CD4-positive, alpha-beta T cell treated with Interleukin-17A for 1 hour (primary cell): ENCODE measurements at regions not wholly inside any gene's neighbourhood (a gene's known extent, or its start where the extent isn't known, plus 50 kb on each side); places are given as distances from the start of the nearest gene placed in this dataset.
"Not testable (repeated sequence)": the region's sequence is repeated elsewhere in the genome, so short reads cannot be mapped to it uniquely, and the experiment has no call there.

Experiments
- DNase-seq: peaks from one replicate; pipeline ENCODE4 v3.0.0-alpha.2; 2020

DNA sequence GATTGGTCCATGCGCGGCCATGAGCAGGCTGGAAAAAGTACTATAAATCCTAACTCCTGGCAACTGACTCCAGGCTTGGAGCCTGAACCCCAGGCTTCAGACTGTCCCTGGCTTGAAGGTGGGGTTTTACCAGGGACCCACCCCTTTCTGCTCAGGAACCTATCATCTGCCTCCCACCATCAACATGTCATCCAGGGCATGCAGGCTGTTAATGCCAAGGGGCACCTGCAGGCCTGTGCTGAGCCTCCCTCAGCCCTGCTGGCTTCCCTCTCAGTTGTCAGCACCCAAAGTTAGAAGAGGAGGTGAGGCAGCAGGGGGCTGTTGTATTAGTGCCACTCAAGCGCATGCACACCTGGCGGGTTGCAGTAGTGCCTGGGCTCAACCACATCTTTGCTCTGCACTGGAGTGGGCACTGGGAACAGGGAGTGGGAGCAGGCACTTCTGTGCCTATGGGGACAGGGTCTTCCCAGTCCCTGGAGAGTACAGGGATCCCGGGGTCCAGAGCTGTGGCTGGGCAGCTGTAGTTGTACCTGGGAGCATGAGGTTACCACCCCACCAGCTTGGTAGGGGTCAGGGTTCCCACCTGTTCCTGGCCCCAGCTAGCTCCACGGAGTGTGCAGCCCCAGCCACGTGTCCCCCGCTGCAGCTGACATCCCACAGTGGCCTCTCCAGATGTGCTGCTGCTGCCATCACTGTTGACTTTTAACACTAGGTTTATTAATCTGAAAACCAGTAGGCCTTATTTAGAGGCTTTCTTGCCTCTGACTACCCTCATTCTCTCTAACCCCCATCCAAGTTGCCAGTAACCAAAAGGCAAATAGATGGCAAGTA lies 306.2 kb upstream of the RIOK2 start:
- DNase-seq: no peak

DNA sequence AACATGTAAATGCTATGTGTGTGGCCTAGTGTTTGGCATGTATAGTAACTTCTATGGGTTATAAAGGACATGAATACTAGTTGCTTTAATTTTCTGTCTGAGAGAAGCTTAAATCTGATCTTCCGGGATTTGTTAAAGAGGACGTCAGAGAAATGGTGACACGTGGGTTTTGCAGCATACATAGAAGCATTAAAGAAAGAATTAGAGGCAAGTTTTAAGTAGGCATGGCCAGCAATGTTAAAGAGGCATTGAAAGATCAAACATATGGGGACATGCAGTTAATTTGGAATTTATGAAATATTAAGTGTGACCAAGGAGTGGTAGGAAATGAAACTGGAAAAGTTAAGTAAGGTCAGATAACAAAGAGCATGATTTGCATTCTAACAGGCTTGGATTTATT lies 311.4 kb upstream of the RIOK2 start:
- DNase-seq: no peak

DNA sequence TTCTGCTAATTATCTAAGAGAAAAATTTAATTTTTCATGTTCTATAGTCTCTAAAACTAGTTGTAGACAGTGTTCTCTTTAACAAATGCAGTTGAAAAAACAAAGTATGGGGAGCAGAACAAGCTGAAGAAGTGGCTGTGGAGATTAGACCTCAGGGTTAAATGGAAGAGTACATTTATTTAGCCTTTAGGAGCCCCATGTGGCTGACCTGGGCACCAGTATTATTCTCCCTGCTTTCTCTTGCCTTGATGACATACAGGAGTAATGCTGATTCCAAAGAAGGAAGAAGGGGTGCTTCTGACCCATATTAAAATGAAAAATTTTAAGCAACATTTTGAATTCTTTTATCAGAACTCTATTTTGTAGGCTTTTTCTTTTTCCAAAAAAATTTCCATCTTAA lies 312.3 kb upstream of the RIOK2 start:
- no peak for DNase-seq

DNA sequence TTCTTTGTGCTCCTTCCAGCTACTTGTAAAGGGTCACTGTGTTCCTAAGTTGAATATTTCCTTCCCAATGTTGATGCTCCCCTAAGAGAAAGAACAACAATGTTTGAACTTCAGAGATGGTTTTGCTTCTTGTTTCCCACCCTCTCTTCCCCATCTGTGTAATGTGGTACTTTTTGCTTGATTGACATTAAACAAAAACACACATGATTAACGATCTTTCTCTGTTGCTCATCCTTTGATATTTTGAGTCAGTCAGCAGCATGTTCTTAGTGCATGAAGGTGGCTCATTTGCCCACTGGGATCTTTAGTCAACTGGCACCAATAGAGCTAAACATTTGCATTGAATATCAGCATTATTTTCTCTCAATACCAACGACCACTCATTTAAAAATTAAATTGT lies 313.0 kb upstream of the RIOK2 start:
- no peak for DNase-seq

DNA sequence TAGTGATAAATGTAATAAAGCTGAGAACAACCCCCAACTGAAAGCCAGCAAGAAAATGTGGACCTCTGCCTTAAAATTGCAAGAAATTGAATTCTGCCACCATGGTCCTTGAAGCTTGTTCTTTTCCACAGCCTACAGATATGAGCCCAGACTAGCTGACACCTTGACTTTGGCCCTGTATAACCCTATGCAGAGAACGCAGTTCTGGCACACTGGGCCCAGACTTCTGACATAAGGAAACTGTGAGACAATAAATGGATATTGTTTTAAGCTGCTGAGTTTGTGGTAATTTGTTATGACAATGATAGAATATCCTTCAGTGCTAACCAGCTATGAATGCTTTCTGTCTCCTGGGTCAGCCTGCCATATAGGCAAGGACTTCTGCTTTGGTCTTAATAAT lies 315.6 kb upstream of the RIOK2 start:
- DNase-seq: no peak

DNA sequence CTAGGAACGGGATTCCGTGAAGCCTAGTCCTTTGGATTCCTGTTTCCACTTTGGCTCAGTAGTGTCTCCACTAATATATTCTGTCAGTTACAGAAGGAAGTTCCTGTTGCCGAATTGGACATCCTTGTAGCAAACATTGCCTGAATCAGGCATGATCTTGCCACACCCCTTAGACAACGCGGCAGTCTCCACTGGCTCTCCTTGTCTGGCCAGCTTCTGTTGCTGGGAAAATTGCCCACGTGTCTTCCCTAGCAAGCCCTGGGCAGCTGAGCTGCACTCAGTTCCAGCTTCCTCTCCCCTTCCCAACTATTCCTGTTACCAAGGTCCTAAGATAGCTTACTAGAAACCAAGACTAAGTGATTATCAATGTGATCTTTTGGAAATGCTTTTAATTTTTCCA lies 316.6 kb upstream of the RIOK2 start:
- DNase-seq: no peak

DNA sequence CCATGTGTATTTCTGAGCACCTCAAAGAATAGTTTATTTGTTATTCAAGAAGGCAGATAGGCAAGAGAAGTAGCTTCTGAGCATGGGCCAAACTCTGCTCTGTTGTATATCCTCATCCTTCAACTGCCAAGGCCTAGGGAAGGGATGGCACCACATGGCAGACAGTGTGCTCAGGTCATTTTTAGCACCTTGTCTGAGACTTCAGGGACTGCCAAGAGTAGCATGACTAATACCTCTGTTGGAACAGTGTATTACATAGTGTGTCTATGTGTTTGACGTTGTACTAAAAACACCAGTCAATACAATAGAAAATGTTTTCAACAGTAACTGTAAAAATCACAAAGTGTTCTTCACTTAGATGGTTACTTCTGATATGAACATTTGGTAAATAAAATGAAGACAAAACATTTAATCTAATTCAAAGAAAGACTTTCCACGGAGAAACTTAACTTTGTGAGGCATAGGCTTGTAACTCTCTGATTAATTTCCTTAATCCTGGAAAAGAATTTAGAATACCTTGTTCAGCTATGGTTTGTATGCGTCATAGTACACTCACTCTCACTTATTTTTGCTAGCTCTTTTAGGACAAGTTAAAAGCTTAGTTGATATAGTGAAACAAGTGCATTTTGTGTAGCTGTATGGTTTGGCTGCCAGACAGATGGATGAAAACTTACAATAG lies 318.4 kb upstream of the RIOK2 start:
- DNase-seq: no peak

DNA sequence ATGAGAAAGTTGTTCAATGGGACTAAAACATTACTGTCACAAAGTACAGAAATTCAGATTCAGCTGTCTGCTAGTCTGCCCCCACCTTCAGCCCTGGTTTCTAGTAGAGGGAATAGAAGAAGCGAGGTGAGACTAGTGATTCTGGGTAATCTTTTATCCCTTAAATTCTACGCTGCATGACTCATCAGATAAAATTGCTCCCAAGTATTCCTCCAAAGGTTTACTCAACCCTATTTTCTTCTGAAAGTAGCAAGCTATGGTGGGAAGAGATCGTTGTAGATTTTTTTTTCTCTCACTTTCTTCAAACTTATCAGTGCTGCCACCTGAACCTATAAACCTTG lies 318.9 kb upstream of the RIOK2 start:
- DNase-seq: no peak

DNA sequence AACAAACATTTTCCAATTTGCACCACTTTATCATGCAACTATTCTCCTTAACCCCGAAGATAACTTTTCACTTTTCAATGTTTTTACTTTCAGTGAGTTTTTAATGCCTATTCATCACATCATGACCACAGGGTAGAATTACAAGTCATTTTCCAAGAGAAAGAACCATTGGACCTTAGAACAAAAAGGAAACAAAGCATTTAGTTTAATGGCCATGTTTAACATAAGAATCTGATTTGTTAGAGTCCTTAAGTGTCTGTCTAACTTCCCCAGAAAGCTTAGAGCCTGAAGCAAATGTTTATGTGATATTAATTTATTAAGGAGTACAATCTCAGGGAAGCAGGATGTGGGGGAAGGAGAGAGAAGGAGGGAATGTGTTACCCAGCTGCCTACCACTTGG lies 325.8 kb upstream of the RIOK2 start:
- no peak for DNase-seq

DNA sequence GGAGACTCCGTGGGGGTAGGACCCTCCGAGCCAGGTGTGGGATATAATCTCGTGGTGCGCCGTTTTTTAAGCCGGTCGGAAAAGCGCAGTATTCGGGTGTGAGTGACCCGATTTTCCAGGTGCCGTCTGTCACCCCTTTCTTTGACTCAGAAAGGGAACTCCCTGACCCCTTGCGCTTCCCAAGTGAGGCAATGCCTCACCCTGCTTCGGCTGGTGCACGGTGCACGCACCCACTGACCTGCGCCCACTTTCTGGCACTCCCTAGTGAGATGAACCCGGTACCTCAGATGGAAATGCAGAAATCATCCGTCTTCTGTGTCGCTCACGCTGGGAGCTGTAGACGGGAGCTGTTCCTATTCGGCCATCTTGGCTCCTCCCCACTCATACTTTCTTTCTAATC lies 336.5 kb upstream of the RIOK2 start:
- not testable (repeated sequence) for DNase-seq

DNA sequence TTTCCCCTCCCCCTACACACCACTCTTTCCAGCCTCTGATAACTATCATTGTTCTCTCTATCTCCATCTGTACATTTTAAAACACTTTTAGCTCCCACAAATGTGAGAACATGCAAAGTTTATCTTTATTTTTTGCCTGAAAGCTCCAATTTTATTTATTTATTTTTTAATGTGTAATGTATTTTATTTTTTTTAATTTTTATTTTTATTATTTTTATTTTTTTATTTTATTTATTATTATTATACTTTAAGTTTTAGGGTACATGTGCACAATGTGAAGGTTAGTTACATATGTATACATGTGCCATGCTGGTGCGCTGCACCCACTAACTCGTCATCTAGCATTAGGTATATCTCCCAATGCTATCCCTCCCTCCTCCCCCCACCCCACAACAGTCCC lies 340.3 kb upstream of the RIOK2 start:
- DNase-seq: not testable (repeated sequence)

DNA sequence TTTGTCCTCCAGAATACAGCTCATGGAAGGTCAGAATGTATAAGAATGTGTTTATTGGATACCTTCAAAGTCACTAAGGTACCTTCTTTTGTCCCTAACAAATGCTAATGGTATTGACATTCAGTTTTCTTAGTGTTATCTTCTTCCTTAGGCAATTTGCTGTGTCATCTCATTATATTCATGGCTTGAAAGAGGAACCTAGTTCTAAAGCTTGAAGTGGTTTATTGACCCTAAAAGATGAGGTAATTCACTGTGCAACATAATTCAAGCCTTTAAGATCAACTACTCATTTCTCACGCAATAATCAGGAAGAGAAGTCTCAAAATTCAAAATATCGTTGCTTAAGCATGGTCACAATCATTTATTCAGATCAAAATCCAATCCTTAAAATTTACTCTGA lies 342.7 kb upstream of the RIOK2 start:
- no peak for DNase-seq

DNA sequence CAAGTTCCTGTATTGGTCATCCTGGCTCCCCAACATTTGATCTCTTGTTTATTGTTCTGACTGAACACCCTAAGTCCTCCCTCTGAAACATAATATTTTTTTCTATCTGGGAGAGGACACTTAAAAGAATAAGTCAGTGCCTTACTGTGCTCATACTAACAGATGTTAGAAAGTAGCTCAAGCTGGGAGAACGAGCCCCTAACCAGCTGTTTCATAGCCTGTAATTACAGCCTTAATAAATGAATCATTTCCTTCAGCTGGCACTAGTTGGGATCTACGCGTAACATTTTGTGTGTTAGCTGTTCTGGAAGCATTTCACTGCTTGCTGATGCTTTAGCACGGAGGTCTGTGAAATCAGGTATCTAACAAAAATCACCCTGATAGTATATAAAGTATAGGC lies 345.9 kb upstream of the RIOK2 start:
- DNase-seq: no peak

DNA sequence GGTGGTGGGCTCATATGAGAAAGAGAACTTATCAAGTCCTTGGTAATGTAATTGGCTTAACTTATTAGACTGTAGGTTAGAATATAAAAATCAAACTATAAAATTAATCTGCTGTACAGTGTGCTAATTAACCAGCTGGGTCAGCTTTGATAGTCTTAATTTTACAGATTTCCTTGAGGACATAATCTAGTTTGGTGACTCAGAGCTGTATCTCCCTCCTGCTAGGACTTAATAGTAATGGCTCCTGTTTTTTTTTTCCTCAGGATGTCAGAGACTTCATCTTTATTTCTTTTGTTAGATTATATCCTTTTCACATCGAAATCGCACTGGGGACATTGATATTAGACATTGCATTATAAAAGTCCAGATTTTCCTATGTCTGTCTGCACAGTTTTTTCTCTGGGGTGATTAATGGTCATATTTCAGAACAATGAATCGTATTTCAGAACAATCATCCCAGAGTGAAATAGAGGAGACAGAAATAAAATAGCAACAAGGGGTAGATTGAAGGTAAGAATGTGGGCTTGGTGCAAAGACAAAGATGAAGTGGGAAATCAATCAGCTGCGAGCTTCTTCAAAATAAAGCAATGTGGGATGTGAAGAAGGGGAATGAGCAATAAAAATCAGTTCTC lies 346.4 kb upstream of the RIOK2 start:
- DNase-seq: no peak

DNA sequence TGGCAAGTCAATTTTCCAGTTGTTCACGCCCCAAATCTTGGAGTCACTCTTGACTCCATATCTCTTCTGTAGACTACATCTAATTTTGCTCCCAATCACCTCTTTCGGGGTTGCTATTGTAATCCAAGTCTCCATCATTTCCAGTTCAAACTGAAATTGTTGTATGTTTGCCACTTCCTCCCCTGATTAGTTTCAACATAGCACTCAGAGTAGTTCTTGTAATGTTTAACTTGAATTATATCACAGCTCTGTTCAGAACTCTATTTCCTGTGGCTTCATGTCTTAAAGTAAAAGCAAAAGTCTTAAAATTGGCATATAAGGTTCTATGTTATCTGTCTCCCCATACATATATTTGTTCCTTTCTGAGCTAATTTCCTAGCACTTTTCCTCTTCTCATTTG lies 348.5 kb upstream of the RIOK2 start:
- DNase-seq: no peak

DNA sequence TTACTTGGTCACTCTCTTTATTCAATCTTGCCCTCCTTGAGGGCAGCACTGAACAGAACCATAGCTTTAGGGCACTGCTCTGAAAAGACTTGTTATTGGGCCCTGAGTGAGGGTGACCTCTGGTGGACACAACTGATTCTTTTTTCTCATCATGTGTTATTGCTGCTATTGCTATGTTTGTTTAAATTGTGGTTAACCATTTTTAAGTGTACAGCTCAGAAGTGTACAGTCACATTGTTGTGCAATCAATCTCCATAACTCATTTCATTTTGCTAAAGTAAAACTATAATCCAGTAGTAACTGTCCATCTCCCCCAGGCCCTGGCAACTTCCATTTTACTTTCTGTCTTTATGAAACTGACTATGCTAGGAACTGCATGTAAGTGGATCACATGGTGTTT lies 351.1 kb upstream of the RIOK2 start:
- DNase-seq: peak; percentile 10

DNA sequence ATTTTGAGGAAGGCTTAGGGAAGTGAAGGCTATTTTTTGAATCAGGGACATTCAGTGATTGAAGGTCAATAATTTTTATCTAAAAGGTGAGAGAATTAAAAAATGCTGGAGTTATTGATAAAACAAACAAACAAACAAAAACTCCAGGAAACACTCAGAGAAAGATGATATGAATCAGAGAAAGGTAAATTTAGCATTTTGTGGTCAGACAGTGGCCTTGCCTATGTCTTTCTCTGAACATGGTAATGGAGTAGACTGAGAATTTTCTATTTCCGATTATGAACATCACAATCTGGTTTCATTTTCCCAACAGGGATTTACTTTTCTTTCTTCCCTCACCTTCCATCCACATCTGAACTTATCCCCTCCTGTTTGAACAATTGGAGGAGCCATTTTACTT lies 353.6 kb upstream of the RIOK2 start:
- DNase-seq: no peak

DNA sequence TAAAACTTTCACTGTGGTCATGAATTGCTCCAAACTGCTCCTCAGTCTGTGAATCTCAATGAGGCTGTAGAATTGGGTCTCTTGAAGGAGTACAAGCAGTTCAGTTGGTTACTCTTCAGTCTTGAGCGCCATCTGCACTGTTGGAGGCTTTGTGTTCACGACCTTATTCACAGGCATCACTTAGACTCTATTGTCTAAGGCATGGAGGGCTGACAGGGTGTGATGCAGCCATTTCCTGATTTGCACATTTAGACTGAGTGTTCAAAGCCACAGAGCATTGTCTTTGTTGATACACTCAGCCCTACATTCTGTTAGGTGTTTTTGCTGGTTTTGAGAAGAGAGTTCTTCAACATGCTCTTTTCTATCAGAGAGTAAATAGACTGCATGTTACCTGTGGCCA lies 355.9 kb upstream of the RIOK2 start:
- no peak for DNase-seq

DNA sequence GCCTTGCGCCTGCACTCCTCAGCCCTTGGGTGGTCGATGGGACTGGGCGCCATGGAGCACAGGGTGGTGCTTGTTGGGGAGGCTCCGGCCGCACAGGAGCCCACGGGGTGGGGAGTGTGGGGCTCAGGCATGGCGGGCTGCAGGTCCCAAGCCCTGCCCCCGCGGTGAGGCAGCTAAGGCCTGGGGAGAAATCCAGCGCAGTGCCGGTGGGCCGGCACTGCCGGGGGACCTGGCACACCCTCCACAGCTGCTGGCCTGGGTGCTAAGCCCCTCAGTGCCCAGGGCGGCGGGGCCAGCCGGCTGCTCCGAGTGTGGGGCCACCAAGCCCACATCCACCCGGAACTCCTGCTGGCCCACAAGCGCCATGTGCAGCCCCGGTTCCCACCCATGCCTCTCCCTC lies 358.8 kb upstream of the RIOK2 start:
- DNase-seq: no peak

DNA sequence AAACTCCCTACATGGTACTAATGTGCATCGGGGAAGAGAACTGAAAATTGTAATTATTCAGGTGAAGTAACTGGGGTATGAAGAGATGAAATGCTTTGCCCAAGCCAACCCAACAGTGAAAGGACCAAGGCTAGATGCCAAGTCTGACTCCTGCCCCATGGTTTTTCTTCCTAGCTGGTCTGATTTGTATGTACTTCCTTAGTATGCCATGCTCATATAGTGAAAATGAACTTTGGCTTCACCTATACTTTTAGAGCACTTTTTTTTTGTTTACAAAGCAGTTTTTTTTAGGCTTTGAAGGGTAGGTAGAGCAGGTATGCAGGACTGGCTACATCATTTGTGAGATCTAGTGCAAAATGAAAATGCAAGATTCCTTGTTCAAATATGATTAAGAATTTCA lies 359.4 kb upstream of the RIOK2 start:
- DNase-seq: no peak

DNA sequence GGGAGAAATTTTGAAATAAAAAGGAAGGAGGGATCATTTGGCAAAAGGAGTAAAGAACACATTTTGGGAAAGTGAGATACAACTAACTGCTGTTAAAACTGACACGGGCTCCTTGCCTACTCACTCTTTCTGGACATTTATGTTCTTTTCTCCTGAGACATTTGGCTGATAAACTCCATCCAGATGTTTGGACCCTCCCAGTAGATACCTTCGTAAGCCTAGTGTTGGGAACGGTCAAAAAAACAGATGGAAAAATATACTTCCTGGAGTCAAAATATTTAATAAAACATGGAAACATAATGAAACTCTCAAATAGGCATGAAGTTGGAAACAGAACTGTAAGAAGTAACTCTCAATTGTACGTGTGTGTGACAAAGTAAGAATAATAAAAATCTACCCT lies 360.1 kb upstream of the RIOK2 start:
- DNase-seq: no peak

DNA sequence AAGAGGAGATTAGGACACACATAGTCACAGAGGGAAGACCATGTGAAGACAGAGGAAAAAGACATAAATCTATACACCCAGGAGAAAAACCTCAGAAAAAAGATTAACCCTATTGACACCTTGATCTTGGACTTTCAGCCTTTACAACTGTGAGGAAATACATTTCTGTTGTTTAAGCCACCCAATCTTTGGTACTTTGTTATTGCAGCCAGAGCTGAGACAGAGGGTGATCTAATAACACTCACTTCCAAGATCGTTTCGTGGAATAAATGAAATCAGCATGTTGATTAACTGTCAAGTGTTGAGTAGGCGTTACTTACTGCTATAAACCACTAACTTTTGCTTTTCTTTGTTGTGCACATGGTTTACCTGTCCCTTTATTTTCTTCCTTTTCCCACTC lies 361.2 kb upstream of the RIOK2 start:
- no peak for DNase-seq

DNA sequence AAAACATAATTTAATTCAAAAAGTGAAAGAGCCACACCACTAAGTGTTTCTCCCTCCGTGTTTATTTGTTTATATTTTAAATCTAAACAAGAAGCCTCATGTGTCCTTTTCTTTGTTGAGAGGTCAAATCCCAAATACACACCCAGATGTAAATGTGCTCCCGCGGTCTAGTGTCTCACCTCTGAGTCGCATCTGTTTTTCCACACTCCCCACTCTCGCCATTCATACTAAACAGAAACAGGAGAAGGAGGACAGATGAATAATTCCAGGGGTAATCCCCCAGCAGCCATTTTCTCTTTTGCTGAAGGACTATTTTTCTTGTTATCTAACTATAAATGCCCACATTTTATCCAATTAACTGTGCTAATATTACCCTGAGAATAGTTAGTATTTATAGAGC lies 361.6 kb upstream of the RIOK2 start:
- DNase-seq: no peak

DNA sequence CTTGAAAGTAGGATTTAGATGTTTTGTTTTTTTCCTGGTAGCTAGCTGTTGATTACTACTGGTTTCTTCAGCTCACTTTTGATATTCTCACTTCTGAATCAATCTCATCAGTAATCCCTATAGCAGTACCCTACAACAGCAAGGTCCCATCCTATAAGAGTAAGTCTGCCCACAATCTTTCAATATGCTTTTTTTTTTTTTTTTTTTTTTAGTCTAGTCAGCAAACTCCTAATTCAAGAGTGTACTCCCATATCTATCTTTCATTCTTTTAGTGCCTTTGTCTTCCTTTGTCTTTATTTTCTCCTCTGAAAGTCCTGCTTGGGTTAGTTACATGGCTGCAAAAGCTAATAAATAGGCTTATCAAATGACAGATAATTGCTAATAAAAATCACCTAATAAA lies 362.4 kb upstream of the RIOK2 start:
- no peak for DNase-seq
